Mesodermal cell (in vitro differentiated cells): ENCODE measurements at regions not wholly inside any gene's neighbourhood (a gene's known extent, or its start where the extent isn't known, plus 50 kb on each side); places are given as distances from the start of the nearest gene placed in this dataset.

Experiments
- H3K27ac ChIP-seq: 2 replicates; pipeline ENCODE4 v1.7.0; 2013; ENCODE audit warnings: mild to moderate bottlenecking, low read depth, low read length, moderate library complexity; ENCODE audit not compliant: severe bottlenecking
- H3K36me3 ChIP-seq: 2 replicates; pipeline ENCODE4 v1.7.1; 2013; ENCODE audit warnings: mild to moderate bottlenecking, low read length, moderate library complexity; ENCODE audit not compliant: control insufficient read depth, insufficient read depth
- H3K4me1 ChIP-seq: one replicate; pipeline ENCODE4 v1.7.1; 2013; ENCODE audit warnings: mild to moderate bottlenecking, low read length; ENCODE audit not compliant: insufficient read depth, control insufficient read depth, poor library complexity, severe bottlenecking
- H3K4me3 ChIP-seq: 2 replicates; pipeline ENCODE4 v1.7.0; 2013; ENCODE audit warnings: low read length, control low read depth, mild to moderate bottlenecking; ENCODE audit not compliant: insufficient read depth, poor library complexity, severe bottlenecking; ENCODE audit errors: extremely low read depth
- H3K9me3 ChIP-seq: 2 replicates; pipeline ENCODE4 v1.7.1; 2013; ENCODE audit warnings: mild to moderate bottlenecking, low read length, moderate library complexity; ENCODE audit not compliant: control insufficient read depth
- WGBS, 2 experiments: methylation state at CpG; one replicate each; pipeline ENCODE4 v1.1.5; 2013; ENCODE audit warnings: missing lambda C conversion rate in 2 of 2; ENCODE audit not compliant: insufficient coverage in 2 of 2; 5-methylcytosine and 5-hydroxymethylcytosine counted together

GRCh38 chr3:18864933-18865731, 283.2 kb upstream of the KCNH8 start:
- 100% methylated on average over 1 of the region's 3 CpGs; no CpG with 5 or more reads in 1 of the 2 experiments for WGBS, 2 experiments
- Histone ChIP-seq H3K36me3 (no peaks in the 10 kb centered on the region), H3K27ac (no peak overlapping the region), H3K9me3 (no peaks in the 10 kb centered on the region), H3K4me1 (no peaks in the 10 kb centered on the region), H3K4me3 (no peak overlapping the region)

GRCh38 chr3:18862077-18862476, 286.2 kb upstream of the KCNH8 start:
- no peaks in the 10 kb centered on the region for H3K9me3 ChIP-seq
- H3K4me3 ChIP-seq: no peak overlapping the region
- H3K4me1 ChIP-seq: no peaks in the 10 kb centered on the region
- H3K27ac ChIP-seq: no peak overlapping the region
- no peaks in the 10 kb centered on the region for H3K36me3 ChIP-seq
- WGBS, 2 experiments: 100% methylated on average over 1 of the region's 2 CpGs; no CpG with 5 or more reads in 1 of the 2 experiments

GRCh38 chr3:18861137-18861536, 287.2 kb upstream of the KCNH8 start:
- no peaks in the 10 kb centered on the region for H3K4me1 ChIP-seq
- H3K4me3 ChIP-seq: no peak overlapping the region
- no peaks in the 10 kb centered on the region for H3K9me3 ChIP-seq
- H3K27ac ChIP-seq: no peak overlapping the region
- H3K36me3 ChIP-seq: no peaks in the 10 kb centered on the region
- no CpG with 5 or more reads among the region's 3 CpGs for WGBS, 2 experiments

GRCh38 chr3:18853269-18853668, 295.0 kb upstream of the KCNH8 start:
- no peak overlapping the region for H3K4me3 ChIP-seq
- H3K9me3 ChIP-seq: peaks cover 11% of the 10 kb centered on the region
- WGBS, 2 experiments: no CpG with 5 or more reads among the region's 1 CpG
- no peak overlapping the region for H3K27ac ChIP-seq
- H3K4me1 ChIP-seq: no peaks in the 10 kb centered on the region
- H3K36me3 ChIP-seq: no peaks in the 10 kb centered on the region

- H3K4me1 ChIP-seq: no peaks in the 10 kb centered on the region
- no peak overlapping the region for H3K4me3 ChIP-seq
- WGBS, 2 experiments: 0% methylated on average over 1 of the region's 5 CpGs; no CpG with 5 or more reads in 1 of the 2 experiments
- H3K36me3 ChIP-seq: no peaks in the 10 kb centered on the region
- H3K9me3 ChIP-seq: no peaks in the 10 kb centered on the region
- no peak overlapping the region for H3K27ac ChIP-seq
Measured at GRCh38 chr3:18847583-18848197, 300.6 kb upstream of the KCNH8 start.

GRCh38 chr3:18843983-18844382, 304.3 kb upstream of the KCNH8 start:
- H3K4me1 ChIP-seq: no peaks in the 10 kb centered on the region
- H3K9me3 ChIP-seq: no peaks in the 10 kb centered on the region
- H3K27ac ChIP-seq: no peak overlapping the region
- WGBS, 2 experiments: 86 to 100% methylated on average over 1 of the region's 1 CpG
- H3K4me3 ChIP-seq: no peak overlapping the region
- H3K36me3 ChIP-seq: no peaks in the 10 kb centered on the region

- no peaks in the 10 kb centered on the region for H3K4me1 ChIP-seq
- no peaks in the 10 kb centered on the region for H3K9me3 ChIP-seq
- H3K27ac ChIP-seq: no peak overlapping the region
- no peak overlapping the region for H3K4me3 ChIP-seq
- no peaks in the 10 kb centered on the region for H3K36me3 ChIP-seq
- 85 to 100% methylated on average over 1 to 2 of the region's 3 CpGs for WGBS, 2 experiments
Measured at GRCh38 chr3:18843188-18843587, 305.1 kb upstream of the KCNH8 start.

- no peak overlapping the region for H3K27ac ChIP-seq
- 86 to 94% methylated on average over 3 to 4 of the region's 6 CpGs for WGBS, 2 experiments
Measured at GRCh38 chr3:18841422-18842343, 306.6 kb upstream of the KCNH8 start.

GRCh38 chr3:18840535-18841137, 307.7 kb upstream of the KCNH8 start:
- Histone ChIP-seq H3K9me3 (no peaks in the 10 kb centered on the region), H3K27ac (no peak overlapping the region), H3K36me3 (no peaks in the 10 kb centered on the region), H3K4me3 (no peak overlapping the region), H3K4me1 (no peaks in the 10 kb centered on the region)
- WGBS, 2 experiments: 93 to 94% methylated on average over 3 of the region's 3 CpGs

More at GRCh38 chr3:18841422-18842343, 306.6 kb upstream of the KCNH8 start:
- Histone ChIP-seq H3K9me3 (no peaks in the 10 kb centered on the region), H3K4me1 (no peaks in the 10 kb centered on the region), H3K4me3 (no peak overlapping the region), H3K36me3 (no peaks in the 10 kb centered on the region)

GRCh38 chr3:18838758-18839157, 309.6 kb upstream of the KCNH8 start:
- no peaks in the 10 kb centered on the region for H3K4me1 ChIP-seq
- no peaks in the 10 kb centered on the region for H3K36me3 ChIP-seq
- H3K27ac ChIP-seq: no peak overlapping the region
- H3K4me3 ChIP-seq: no peak overlapping the region
- H3K9me3 ChIP-seq: no peaks in the 10 kb centered on the region
- WGBS, 2 experiments: no CpG with 5 or more reads among the region's 1 CpG
